GM06990 (cell line): ENCODE measurements at regions not wholly inside any gene's neighbourhood (a gene's known extent, or its start where the extent isn't known, plus 50 kb on each side); places are given as distances from the start of the nearest gene placed in this dataset.
"Not testable (repeated sequence)": the region's sequence is repeated elsewhere in the genome, so short reads cannot be mapped to it uniquely, and the experiment has no call there.

Experiments
- DNase-seq: peaks from one replicate; pipeline ENCODE4 v3.0.0-alpha.2; 2011; ENCODE audit not compliant: insufficient read length; ENCODE audit errors: extremely low read depth
- H3K27me3 ChIP-seq: replicated peaks from 2 replicates; pipeline ENCODE4 v1.6.0; 2011; ENCODE audit warnings: low read length; ENCODE audit not compliant: control insufficient read depth, insufficient read depth
- H3K36me3 ChIP-seq: 2 replicates; pipeline ENCODE4 v1.5.1; 2011; ENCODE audit warnings: low read length; ENCODE audit not compliant: control insufficient read depth, insufficient read depth
- H3K4me3 ChIP-seq: replicated peaks from 2 replicates; pipeline ENCODE4 v1.5.1; 2011; ENCODE audit warnings: low read depth, mild to moderate bottlenecking, control low read depth, low read length
- CTCF ChIP-seq: IDR thresholded peaks from 2 replicates; pipeline ENCODE4 v1.5.1; 2011; ENCODE audit warnings: low read length, control low read depth, mild to moderate bottlenecking, inconsistent platforms; ENCODE audit not compliant: insufficient read depth, poor library complexity, severe bottlenecking

GRCh38 chr17:34739386-34739785 lies 160.0 kb downstream of the TMEM132E start:
- Histone ChIP-seq H3K4me3 (no peak overlapping the region), H3K27me3 (no peaks in the 10 kb centered on the region; the same call in 1 of the 2 replicates), H3K36me3 (no peaks in the 10 kb centered on the region)
- DNase-seq: no peak
- no peak for TF ChIP-seq CTCF

- DNase-seq, H3K4me3 ChIP-seq, H3K27me3 ChIP-seq, H3K36me3 ChIP-seq: not testable (repeated sequence)
These were observed 158.3 kb downstream of the TMEM132E start for GRCh38 chr17:34737673-34738072.

- TF ChIP-seq CTCF: no peak
- Histone ChIP-seq H3K27me3 (no peaks in the 10 kb centered on the region; the same call in 1 of the 2 replicates), H3K36me3 (no peaks in the 10 kb centered on the region), H3K4me3 (no peak overlapping the region)
- DNase-seq: no peak
These were observed 157.2 kb downstream of the TMEM132E start for GRCh38 chr17:34736611-34737010.

- Histone ChIP-seq H3K27me3 (no peaks in the 10 kb centered on the region; the same call in 1 of the 2 replicates), H3K36me3 (no peaks in the 10 kb centered on the region), H3K4me3 (no peak overlapping the region)
- TF ChIP-seq CTCF: no peak
- DNase-seq: no peak
These were observed 154.0 kb downstream of the TMEM132E start for GRCh38 chr17:34733333-34733732.

GRCh38 chr17:34730816-34731215 lies 151.4 kb downstream of the TMEM132E start:
- DNase-seq: no peak
- no peak for TF ChIP-seq CTCF
- no peaks in the 10 kb centered on the region for H3K36me3 ChIP-seq
- no peak overlapping the region for H3K4me3 ChIP-seq
- H3K27me3 ChIP-seq: no peaks in the 10 kb centered on the region; the same call in 1 of the 2 replicates

- TF ChIP-seq CTCF: no peak
- Histone ChIP-seq H3K36me3 (no peaks in the 10 kb centered on the region), H3K27me3 (no peaks in the 10 kb centered on the region; the same call in none of the 2 replicates)
These were observed 149.5 kb downstream of the TMEM132E start for GRCh38 chr17:34728771-34729310.

More at GRCh38 chr17:34728771-34729310, 149.5 kb downstream of the TMEM132E start:
- DNase-seq: no peak
- no peak overlapping the region for H3K4me3 ChIP-seq
